ENCODE measurements at regions not wholly inside any gene's neighbourhood (a gene's known extent, or its start where the extent isn't known, plus 50 kb on each side); places are given as distances from the start of the nearest gene placed in this dataset.

- CTCF ChIA-PET (ENCODE audit: partially characterized antibody): no interaction called here
- Histone ChIP-seq H3K27ac (ENCODE audit: low read depth, low read length) (no peak overlapping the region), H3K4me1 (ENCODE audit: insufficient read depth, low read length) (no peaks in the 10 kb centered on the region), H3K27me3 (ENCODE audit: insufficient read depth, low read length) (no peaks in the 10 kb centered on the region), H3K9me3 (ENCODE audit: control insufficient read depth in 1 of 2, low read length in 2 of 2) (no peaks in the 10 kb centered on the region), H3K4me3 (ENCODE audit: low read length in 2 of 2) (no peak overlapping the region), H3K36me3 (ENCODE audit: insufficient read depth, low read length) (no peaks in the 10 kb centered on the region)
- intact Hi-C loops (cut with micrococcal nuclease): no loop called here
- no peak for DNase-seq
- Mint-ChIP-seq H3K4me1 (no peaks in the 10 kb centered on the region), H3K36me3 (no peaks in the 10 kb centered on the region), H3K27me3 (no peaks in the 10 kb centered on the region), H3K9me3 (peaks cover 0 to 23% (median 7%) of the 10 kb centered on the region in 8 donors), H3K4me3 (no peak overlapping the region), H3K27ac (no peak overlapping the region)
- POLR2A ChIA-PET (ENCODE audit: partially characterized antibody): no interaction called here
Measured at GRCh38 chr5:105817416-105817815, 1853.3 kb downstream of the EFNA5 start.

GRCh38 chr5:105816961-105817360 is 1853.8 kb downstream of the EFNA5 start:
- no peak overlapping the region for H3K27ac Mint-ChIP-seq
- intact Hi-C loops (cut with micrococcal nuclease): no loop called here
- Histone ChIP-seq H3K4me3 (ENCODE audit: low read length in 2 of 2) (no peak overlapping the region), H3K27me3 (ENCODE audit: insufficient read depth, low read length) (no peaks in the 10 kb centered on the region), H3K9me3 (ENCODE audit: control insufficient read depth in 1 of 2, low read length in 2 of 2) (no peaks in the 10 kb centered on the region), H3K27ac (ENCODE audit: low read depth, low read length) (no peak overlapping the region), H3K36me3 (ENCODE audit: insufficient read depth, low read length) (no peaks in the 10 kb centered on the region), H3K4me1 (ENCODE audit: insufficient read depth, low read length) (no peaks in the 10 kb centered on the region)
- POLR2A ChIA-PET (ENCODE audit: partially characterized antibody): no interaction called here
- H3K4me1 Mint-ChIP-seq: no peaks in the 10 kb centered on the region
- CTCF ChIA-PET (ENCODE audit: partially characterized antibody): no interaction called here
- peak overlapping the region in 1 of 8 donors; percentile 34 for H3K4me3 Mint-ChIP-seq
- H3K27me3 Mint-ChIP-seq: no peaks in the 10 kb centered on the region
- H3K9me3 Mint-ChIP-seq: peaks cover 0 to 20% (median 6%) of the 10 kb centered on the region in 8 donors
- H3K36me3 Mint-ChIP-seq: no peaks in the 10 kb centered on the region
- no peak for DNase-seq

DNA sequence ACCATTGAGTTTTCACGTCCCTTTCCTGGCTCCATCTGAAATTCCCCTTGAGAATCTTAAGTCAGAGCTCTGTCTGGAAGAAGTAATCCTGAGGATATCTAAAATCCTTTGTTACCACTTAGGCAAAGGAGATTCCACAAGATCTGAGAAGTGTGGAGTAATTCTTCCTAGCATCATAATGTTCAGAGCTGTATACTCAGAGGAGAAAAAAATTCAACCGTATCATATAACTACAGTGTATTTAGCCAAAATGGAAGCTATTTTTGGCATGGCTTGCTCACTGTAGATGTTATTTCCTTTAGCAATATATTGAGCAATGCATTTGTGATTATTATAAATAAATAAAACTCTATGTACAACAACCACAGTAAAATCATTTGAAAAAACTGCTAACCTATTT is 1858.4 kb downstream of the EFNA5 start:
- no peaks in the 10 kb centered on the region for H3K27me3 Mint-ChIP-seq
- DNase-seq: no peak

GRCh38 chr5:105807951-105808350 is 1862.8 kb downstream of the EFNA5 start:
- POLR2A ChIA-PET (ENCODE audit: partially characterized antibody): no interaction called here
- no peaks in the 10 kb centered on the region for H3K9me3 ChIP-seq (ENCODE audit: control insufficient read depth in 1 of 2, low read length in 2 of 2)
- DNase-seq: no peak
- CTCF ChIA-PET (ENCODE audit: partially characterized antibody): no interaction called here
- H3K36me3 ChIP-seq (ENCODE audit: insufficient read depth, low read length): no peaks in the 10 kb centered on the region
- intact Hi-C loops (cut with micrococcal nuclease): no loop called here
- Mint-ChIP-seq H3K9me3 (peaks cover 0 to 25% (median 11%) of the 10 kb centered on the region in 8 donors), H3K27ac (no peak overlapping the region), H3K4me3 (no peak overlapping the region), H3K4me1 (no peaks in the 10 kb centered on the region), H3K27me3 (no peaks in the 10 kb centered on the region), H3K36me3 (no peaks in the 10 kb centered on the region)
- no peak overlapping the region for H3K4me3 ChIP-seq (ENCODE audit: low read length in 2 of 2)
- H3K4me1 ChIP-seq (ENCODE audit: insufficient read depth, low read length): no peaks in the 10 kb centered on the region
- H3K27ac ChIP-seq (ENCODE audit: low read depth, low read length): no peak overlapping the region
- no peaks in the 10 kb centered on the region for H3K27me3 ChIP-seq (ENCODE audit: insufficient read depth, low read length)

More for the DNA sequence above, 1858.4 kb downstream of the EFNA5 start:
- H3K27ac Mint-ChIP-seq: no peak overlapping the region
- CTCF ChIA-PET (ENCODE audit: partially characterized antibody): no interaction called here
- Histone ChIP-seq H3K27ac (ENCODE audit: low read depth, low read length) (no peak overlapping the region), H3K4me3 (ENCODE audit: low read length in 2 of 2) (no peak overlapping the region), H3K9me3 (ENCODE audit: control insufficient read depth in 1 of 2, low read length in 2 of 2) (no peaks in the 10 kb centered on the region), H3K4me1 (ENCODE audit: insufficient read depth, low read length) (no peaks in the 10 kb centered on the region), H3K27me3 (ENCODE audit: insufficient read depth, low read length) (no peaks in the 10 kb centered on the region), H3K36me3 (ENCODE audit: insufficient read depth, low read length) (no peaks in the 10 kb centered on the region)
- peaks cover 0 to 20% (median 6%) of the 10 kb centered on the region in 8 donors for H3K9me3 Mint-ChIP-seq
- no peak overlapping the region for H3K4me3 Mint-ChIP-seq
- H3K4me1 Mint-ChIP-seq: no peaks in the 10 kb centered on the region
- POLR2A ChIA-PET (ENCODE audit: partially characterized antibody): no interaction called here
- no peaks in the 10 kb centered on the region for H3K36me3 Mint-ChIP-seq
- intact Hi-C loops (cut with micrococcal nuclease): no loop called here

- H3K9me3 ChIP-seq (ENCODE audit: control insufficient read depth in 1 of 2, low read length in 2 of 2): no peaks in the 10 kb centered on the region
- H3K4me1 Mint-ChIP-seq: no peaks in the 10 kb centered on the region
- no peak overlapping the region for H3K27ac ChIP-seq (ENCODE audit: low read depth, low read length)
- H3K27me3 ChIP-seq (ENCODE audit: insufficient read depth, low read length): no peaks in the 10 kb centered on the region
- peaks cover 0 to 28% (median 15%) of the 10 kb centered on the region in 8 donors for H3K9me3 Mint-ChIP-seq
- H3K36me3 ChIP-seq (ENCODE audit: insufficient read depth, low read length): no peaks in the 10 kb centered on the region
- intact Hi-C loops (cut with micrococcal nuclease): no loop called here
- H3K4me1 ChIP-seq (ENCODE audit: insufficient read depth, low read length): no peaks in the 10 kb centered on the region
- no peak for DNase-seq
- H3K36me3 Mint-ChIP-seq: no peaks in the 10 kb centered on the region
- H3K27me3 Mint-ChIP-seq: no peaks in the 10 kb centered on the region
- H3K4me3 ChIP-seq (ENCODE audit: low read length in 2 of 2): no peak overlapping the region
- CTCF ChIA-PET (ENCODE audit: partially characterized antibody): no interaction called here
- no peak overlapping the region for H3K4me3 Mint-ChIP-seq
- POLR2A ChIA-PET (ENCODE audit: partially characterized antibody): no interaction called here
- H3K27ac Mint-ChIP-seq: no peak overlapping the region
Measured at GRCh38 chr5:105807290-105807689, 1863.4 kb downstream of the EFNA5 start.

GRCh38 chr5:105806596-105806995 is 1864.1 kb downstream of the EFNA5 start:
- Mint-ChIP-seq H3K27ac (no peak overlapping the region), H3K9me3 (peaks cover 0 to 33% (median 16%) of the 10 kb centered on the region in 8 donors), H3K4me1 (no peaks in the 10 kb centered on the region), H3K36me3 (no peaks in the 10 kb centered on the region), H3K4me3 (no peak overlapping the region), H3K27me3 (no peaks in the 10 kb centered on the region)
- no peak for DNase-seq
- intact Hi-C loops (cut with micrococcal nuclease): no loop called here
- H3K27ac ChIP-seq (ENCODE audit: low read depth, low read length): no peak overlapping the region
- H3K27me3 ChIP-seq (ENCODE audit: insufficient read depth, low read length): no peaks in the 10 kb centered on the region
- H3K4me1 ChIP-seq (ENCODE audit: insufficient read depth, low read length): no peaks in the 10 kb centered on the region
- ChIA-PET POLR2A (ENCODE audit: partially characterized antibody) (no interaction called here), CTCF (ENCODE audit: partially characterized antibody) (no interaction called here)
- H3K36me3 ChIP-seq (ENCODE audit: insufficient read depth, low read length): no peaks in the 10 kb centered on the region
- no peak overlapping the region for H3K4me3 ChIP-seq (ENCODE audit: low read length in 2 of 2)
- no peaks in the 10 kb centered on the region for H3K9me3 ChIP-seq (ENCODE audit: control insufficient read depth in 1 of 2, low read length in 2 of 2)

- Mint-ChIP-seq H3K4me3 (no peak overlapping the region), H3K27me3 (no peaks in the 10 kb centered on the region), H3K36me3 (no peaks in the 10 kb centered on the region), H3K27ac (no peak overlapping the region), H3K9me3 (peaks cover 0 to 33% (median 13%) of the 10 kb centered on the region in 8 donors), H3K4me1 (no peaks in the 10 kb centered on the region)
- no peak overlapping the region for H3K27ac ChIP-seq (ENCODE audit: low read depth, low read length)
- no peaks in the 10 kb centered on the region for H3K27me3 ChIP-seq (ENCODE audit: insufficient read depth, low read length)
- CTCF ChIA-PET (ENCODE audit: partially characterized antibody): no interaction called here
- H3K9me3 ChIP-seq (ENCODE audit: control insufficient read depth in 1 of 2, low read length in 2 of 2): no peaks in the 10 kb centered on the region
- intact Hi-C loops (cut with micrococcal nuclease): no loop called here
- no peak overlapping the region for H3K4me3 ChIP-seq (ENCODE audit: low read length in 2 of 2)
- no peak for DNase-seq
- H3K36me3 ChIP-seq (ENCODE audit: insufficient read depth, low read length): no peaks in the 10 kb centered on the region
- H3K4me1 ChIP-seq (ENCODE audit: insufficient read depth, low read length): no peaks in the 10 kb centered on the region
- POLR2A ChIA-PET (ENCODE audit: partially characterized antibody): no interaction called here
Measured at GRCh38 chr5:105803431-105803830, 1867.3 kb downstream of the EFNA5 start.

DNA sequence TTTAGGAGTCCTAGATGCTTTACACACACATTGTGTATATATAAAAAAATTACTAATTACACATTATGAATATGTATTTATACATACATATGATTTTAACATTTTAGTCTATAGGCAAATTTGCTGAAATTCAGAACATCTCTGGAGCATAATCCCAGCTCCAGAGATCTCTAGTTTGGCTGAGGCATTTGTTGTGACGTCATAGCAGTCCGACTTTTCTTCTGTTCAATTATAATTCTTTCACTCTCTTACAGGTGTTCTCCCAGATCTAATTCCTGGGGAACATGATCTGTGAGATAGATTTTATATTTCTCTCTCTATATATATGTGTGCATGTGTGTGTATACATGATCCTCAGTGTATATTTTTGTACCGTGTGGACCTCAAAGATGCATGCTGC is 1876.2 kb downstream of the EFNA5 start:
- CTCF ChIA-PET (ENCODE audit: partially characterized antibody): no interaction called here
- no peaks in the 10 kb centered on the region for H3K27me3 ChIP-seq (ENCODE audit: insufficient read depth, low read length)
- H3K36me3 ChIP-seq (ENCODE audit: insufficient read depth, low read length): no peaks in the 10 kb centered on the region
- no peaks in the 10 kb centered on the region for H3K36me3 Mint-ChIP-seq
- H3K4me3 Mint-ChIP-seq: no peak overlapping the region
- H3K9me3 ChIP-seq (ENCODE audit: control insufficient read depth in 1 of 2, low read length in 2 of 2): no peaks in the 10 kb centered on the region
- H3K27me3 Mint-ChIP-seq: no peaks in the 10 kb centered on the region
- H3K9me3 Mint-ChIP-seq: peaks cover 3 to 13% (median 7%) of the 10 kb centered on the region in 8 donors
- no peak for DNase-seq
- H3K4me3 ChIP-seq (ENCODE audit: low read length in 2 of 2): no peak overlapping the region
- H3K4me1 ChIP-seq (ENCODE audit: insufficient read depth, low read length): no peaks in the 10 kb centered on the region
- no peak overlapping the region for H3K27ac ChIP-seq (ENCODE audit: low read depth, low read length)
- H3K4me1 Mint-ChIP-seq: no peaks in the 10 kb centered on the region
- no peak overlapping the region for H3K27ac Mint-ChIP-seq
- intact Hi-C loops (cut with micrococcal nuclease): no loop called here
- POLR2A ChIA-PET (ENCODE audit: partially characterized antibody): no interaction called here
